Activated CD4-positive, alpha-beta T cell treated with anti-CD3 and anti-CD28 coated beads, Interleukin-2, Interleukin-4, amounts not matched to agents 100 ng/mL and 50 ng/mL, durations not matched to agents 16 hours and 8 hours (primary cell): ENCODE measurements at regions not wholly inside any gene's neighbourhood (a gene's known extent, or its start where the extent isn't known, plus 50 kb on each side); places are given as distances from the start of the nearest gene placed in this dataset.
"Not testable (repeated sequence)": the region's sequence is repeated elsewhere in the genome, so short reads cannot be mapped to it uniquely, and the experiment has no call there.

Experiments
- DNase-seq: peaks from one replicate; pipeline ENCODE4 v3.0.0-alpha.2; 2020; ENCODE audit warnings: low spot score

DNA sequence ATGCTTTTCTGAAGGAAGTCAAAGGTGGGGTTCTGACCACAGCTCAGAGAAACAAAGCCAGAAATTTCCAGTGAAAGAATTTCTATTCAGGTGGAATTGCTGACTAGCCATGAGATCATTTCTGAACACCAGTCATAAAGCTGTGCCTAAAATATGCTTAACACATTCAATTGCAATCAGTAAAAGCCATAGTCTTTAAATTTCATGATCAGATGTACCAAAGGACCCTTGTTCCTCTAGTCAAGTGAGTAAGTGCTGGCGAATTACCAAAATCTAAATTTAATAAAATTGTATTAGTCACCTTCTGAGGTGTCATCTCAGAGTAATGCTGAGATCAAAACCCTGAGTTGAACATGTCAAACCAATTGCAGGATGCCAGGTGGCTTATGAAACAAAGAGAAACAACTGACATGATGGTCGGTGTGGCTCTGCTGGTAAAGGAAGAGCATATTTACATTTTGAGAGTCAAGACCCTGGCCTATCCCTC lies 334.2 kb upstream of the CCNH start:
- DNase-seq, result no peak

- no peak for DNase-seq
Measured at GRCh38 chr5:87746341-87746740, 333.6 kb upstream of the CCNH start.

- no peak for DNase-seq
Measured at GRCh38 chr5:87741881-87742280, 329.2 kb upstream of the CCNH start.

DNA sequence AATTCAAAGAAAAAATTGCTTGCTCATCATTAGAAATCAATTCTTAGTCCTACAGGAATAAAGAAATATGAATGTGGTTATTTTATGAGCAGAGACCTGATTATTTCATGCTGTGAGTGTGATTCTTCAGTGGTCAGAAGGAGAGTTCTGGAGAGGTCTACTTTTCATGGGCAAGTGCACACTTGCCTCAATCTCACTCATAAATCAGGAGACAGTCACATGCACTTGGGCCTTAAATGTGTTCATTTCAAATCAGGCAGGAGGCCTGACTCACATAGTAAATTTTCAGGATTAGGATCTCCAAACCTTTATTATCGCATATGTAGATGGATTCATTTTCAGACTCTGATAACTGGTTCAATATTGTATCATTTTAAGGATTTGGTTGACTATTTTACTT lies 323.2 kb upstream of the CCNH start:
- no peak for DNase-seq

GRCh38 chr5:87733897-87734296 lies 321.2 kb upstream of the CCNH start:
- DNase-seq, result no peak

DNA sequence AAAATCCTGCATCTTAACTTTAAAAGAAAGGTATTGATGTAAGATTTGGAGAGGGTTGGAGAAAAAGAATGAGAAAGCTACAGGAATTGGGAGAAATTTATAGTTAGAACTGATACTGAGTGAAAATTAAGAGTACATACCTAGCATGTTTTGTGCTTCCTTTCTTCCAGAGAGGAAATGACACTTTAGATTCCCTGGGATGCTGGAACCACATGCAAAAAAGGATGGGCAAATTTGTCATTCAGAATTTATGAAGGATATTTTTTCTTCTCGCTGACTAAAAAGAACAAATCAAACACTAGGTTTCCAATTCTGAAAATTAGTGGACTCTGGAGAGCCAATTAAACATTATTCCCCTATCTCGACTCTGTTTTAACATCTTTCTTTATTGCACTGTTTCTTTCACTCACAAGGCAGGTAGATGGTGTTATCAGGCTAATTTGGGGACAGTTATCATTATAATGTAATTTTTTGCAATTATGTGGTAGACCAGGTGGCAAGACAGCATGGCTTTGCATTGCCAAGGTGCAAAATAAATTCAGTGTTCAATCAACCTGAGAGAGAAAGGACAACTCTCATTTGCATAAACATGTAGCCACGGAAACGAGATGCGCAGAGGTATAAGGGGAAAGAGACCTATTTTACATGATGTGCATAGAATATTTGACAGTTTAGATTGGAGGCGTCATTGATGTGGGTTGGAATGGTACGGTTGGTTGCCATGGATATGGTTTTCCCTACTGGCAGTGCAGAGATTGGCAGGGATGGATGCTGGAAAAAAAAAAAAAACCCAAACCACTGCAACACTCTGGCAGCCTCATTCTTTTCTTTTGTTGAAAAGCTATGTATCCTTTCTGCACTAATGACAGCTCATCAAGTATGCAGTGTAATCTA lies 320.4 kb upstream of the CCNH start:
- no peak for DNase-seq

- DNase-seq, result no peak
Measured at GRCh38 chr5:87729781-87730180, 317.1 kb upstream of the CCNH start.

DNA sequence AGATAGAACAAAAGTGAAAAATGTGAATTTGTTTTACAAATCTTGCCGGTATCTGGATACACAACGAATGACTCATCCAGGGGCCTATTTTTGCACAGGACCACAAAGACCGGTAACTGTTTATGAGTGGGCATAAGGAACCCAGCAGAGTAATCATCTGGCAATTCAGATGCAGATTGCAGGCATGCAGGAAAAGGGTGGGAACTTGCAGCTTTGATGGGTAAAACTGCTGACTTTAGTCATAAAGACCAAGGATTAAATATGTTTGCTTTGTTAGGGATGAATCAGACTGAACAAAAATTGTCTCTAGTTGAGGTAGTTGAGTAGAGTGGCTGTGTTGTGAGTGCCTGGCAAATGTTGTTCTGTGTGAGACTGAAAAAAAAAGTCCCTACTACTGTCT lies 309.6 kb upstream of the CCNH start:
- no peak for DNase-seq

- DNase-seq, result not testable (repeated sequence)
Measured at GRCh38 chr5:87718224-87718925, 305.6 kb upstream of the CCNH start.

GRCh38 chr5:87717761-87718160 lies 305.0 kb upstream of the CCNH start:
- DNase-seq, result no peak

DNA sequence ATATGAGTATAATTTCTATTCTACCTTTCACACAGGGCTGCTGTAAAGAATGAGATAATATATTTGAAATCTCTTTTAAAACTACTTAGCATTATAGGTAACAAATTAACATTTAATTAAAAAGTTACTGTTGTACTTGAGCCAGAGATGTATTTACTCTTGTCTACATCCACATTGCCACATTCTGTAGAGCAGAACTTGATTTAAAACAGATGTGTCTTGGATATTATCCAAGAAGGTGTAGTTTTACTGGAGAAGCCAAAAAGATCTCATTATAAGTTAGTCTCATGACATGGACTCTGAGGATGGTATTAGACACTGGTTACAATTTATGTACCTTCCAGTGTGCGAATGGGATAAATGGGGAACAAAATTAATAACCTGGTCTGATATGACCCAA lies 293.1 kb upstream of the CCNH start:
- DNase-seq, result no peak

- peak; percentile 15 for DNase-seq
Measured at GRCh38 chr5:87686975-87687374, 274.2 kb upstream of the CCNH start.

GRCh38 chr5:87686018-87686417 lies 273.3 kb upstream of the CCNH start:
- DNase-seq, result no peak

GRCh38 chr5:87674235-87674634 lies 261.5 kb upstream of the CCNH start:
- no peak for DNase-seq

GRCh38 chr5:87671146-87671545 lies 258.4 kb upstream of the CCNH start:
- DNase-seq, result no peak

DNA sequence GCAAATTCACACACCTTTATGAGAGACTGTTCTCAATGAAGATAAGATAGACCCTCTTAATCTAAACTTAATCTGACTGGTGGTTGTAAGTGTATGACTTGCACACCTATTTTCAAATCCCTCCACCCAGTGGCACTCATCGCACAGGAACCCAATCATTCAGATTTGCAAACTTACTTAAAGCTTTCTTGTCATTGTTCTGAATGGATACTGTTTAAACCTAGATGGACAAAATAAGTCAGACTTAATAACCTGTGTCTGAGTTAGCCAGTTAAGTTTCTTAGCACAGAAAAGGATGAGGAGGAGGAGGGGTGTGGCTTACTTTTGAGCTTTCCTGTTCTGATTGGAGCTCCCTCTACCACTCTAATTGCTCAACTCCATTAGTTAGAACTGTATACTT lies 252.4 kb upstream of the CCNH start:
- no peak for DNase-seq

GRCh38 chr5:87661784-87662566 lies 249.2 kb upstream of the CCNH start:
- no peak for DNase-seq

DNA sequence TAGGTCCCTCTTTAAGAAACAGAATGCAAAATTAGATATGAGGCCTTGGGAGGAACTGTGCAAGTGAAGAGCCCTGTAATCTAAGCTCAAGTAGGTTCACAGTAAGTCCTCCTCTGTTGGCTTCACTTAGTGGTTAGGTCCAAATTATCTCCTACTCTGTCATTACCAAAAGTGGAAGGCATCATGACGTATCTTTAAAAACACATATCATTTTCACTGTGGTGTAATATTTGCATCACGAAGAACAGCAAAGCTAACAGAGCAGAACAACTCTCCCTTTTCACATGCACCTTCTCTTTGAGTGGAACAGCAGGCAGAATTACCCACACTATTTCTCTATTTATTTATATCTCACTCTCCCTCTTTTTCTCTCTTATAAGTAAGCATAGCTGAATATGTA lies 240.5 kb upstream of the CCNH start:
- DNase-seq, result no peak

GRCh38 chr5:87650284-87650683 lies 237.6 kb upstream of the CCNH start:
- no peak for DNase-seq

- no peak for DNase-seq
Measured at GRCh38 chr5:87649455-87649854, 236.7 kb upstream of the CCNH start.

GRCh38 chr5:87645224-87645623 lies 232.5 kb upstream of the CCNH start:
- no peak for DNase-seq

GRCh38 chr5:87640902-87641301 lies 228.2 kb upstream of the CCNH start:
- DNase-seq, result no peak

DNA sequence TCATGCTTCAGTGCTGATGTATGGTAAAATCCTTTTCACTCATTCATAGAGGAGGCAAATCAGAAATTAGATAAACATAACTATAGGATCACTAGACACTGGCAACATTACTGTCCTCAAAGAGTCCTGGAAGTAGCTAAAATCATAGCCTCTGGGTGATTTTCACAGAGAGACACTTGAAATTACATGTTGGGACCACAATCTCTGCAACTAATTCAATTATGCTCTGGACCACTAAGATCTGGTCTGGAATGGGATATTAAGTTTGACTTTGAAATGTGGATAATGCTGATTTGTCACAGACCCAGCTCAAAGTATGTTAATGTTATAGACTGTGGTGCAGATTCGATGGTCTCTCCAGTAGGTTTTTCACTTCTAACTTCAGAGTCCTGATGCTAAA lies 214.6 kb upstream of the CCNH start:
- DNase-seq, result no peak
